ENCODE measurements at regions not wholly inside any gene's neighbourhood (a gene's known extent, or its start where the extent isn't known, plus 50 kb on each side); places are given as distances from the start of the nearest gene placed in this dataset.
A peak's percentile ranks its signal among the peaks of the same experiment; 100 is the strongest.

GRCh38 chr5:121628783-121629182, 222.9 kb upstream of the FTMT start:
- WGBS (ENCODE audit: missing lambda C conversion rate) = 44% methylated on average over 3 of the region's 3 CpGs
- FAIRE-seq (no peak), ATAC-seq (no peak), DNase-seq (ENCODE audit: low read depth in 1 of 2, low spot score in 1 of 2) (peak in 1 of 2 experiments; percentile 3)
- no peak overlapping the region for H3K27ac ChIP-seq
- TF ChIP-seq TP53 (CRISPR knock-in tag; IDR thresholded peaks at IDR 0.05) = no peak
- TF ChIP-seq RARB (CRISPR knock-in tag; IDR thresholded peaks at IDR 0.05) = no peak
- no peak for TF ChIP-seq ATOH8 (CRISPR knock-in tag; IDR thresholded peaks at IDR 0.05; ENCODE audit: low read depth)
- no peak for TF ChIP-seq NPAS2 (CRISPR knock-in tag; IDR thresholded peaks at IDR 0.05; ENCODE audit: borderline replicate concordance)
- no peak for TF ChIP-seq FOSL2 (IDR thresholded peaks at IDR 0.05)
- no peak for TF ChIP-seq FOSL2 (CRISPR knock-in tag; IDR thresholded peaks at IDR 0.05)
- no peak for TF ChIP-seq CBX2 (IDR thresholded peaks at IDR 0.05; ENCODE audit: borderline replicate concordance, low read depth)
- no peak for TF ChIP-seq HOXA7 (CRISPR knock-in tag; IDR thresholded peaks at IDR 0.05)
- TF ChIP-seq CHD2 (IDR thresholded peaks at IDR 0.05; ENCODE audit: low read length, partially characterized antibody) = no peak
- no peak for TF ChIP-seq ZSCAN20 (CRISPR knock-in tag; IDR thresholded peaks at IDR 0.05)
- no peak for TF ChIP-seq RNF2 (IDR thresholded peaks at IDR 0.05; ENCODE audit: borderline replicate concordance, low read depth)
- CTCF ChIA-PET = no interaction called here
- POLR2A ChIA-PET = no interaction called here
- H3K9me3 ChIP-seq = no peaks in the 10 kb centered on the region
- H3K4me3 ChIP-seq = no peak overlapping the region
- 0 out of 3 replicates have a peak overlapping the region, but pooled peaks have one; percentile 16 for H3K4me2 ChIP-seq
- H3K4me1 ChIP-seq = no peaks in the 10 kb centered on the region

- POLR2A ChIA-PET = no interaction called here
- FAIRE-seq = no peak
- CTCF ChIA-PET = no interaction called here
- no peak overlapping the region for H3K4me3 ChIP-seq
- WGBS (ENCODE audit: missing lambda C conversion rate) = 9% methylated on average over 5 of the region's 5 CpGs
- no peaks in the 10 kb centered on the region for H3K9me3 ChIP-seq
- H3K4me1 ChIP-seq = no peaks in the 10 kb centered on the region
- H3K4me2 ChIP-seq = no peak overlapping the region
- ATAC-seq = peak; percentile 79 to 82; a peak in 4 of 6 replicates
- no peak overlapping the region for H3K27ac ChIP-seq
- peak in 1 of 2 experiments; percentile 33 for DNase-seq (ENCODE audit: low read depth in 1 of 2, low spot score in 1 of 2)
- no peak for TF ChIP-seq REST (IDR thresholded peaks at IDR 0.05)
- no peak for TF ChIP-seq RARB (CRISPR knock-in tag; IDR thresholded peaks at IDR 0.05)
- TF ChIP-seq KDM5A (IDR thresholded peaks at IDR 0.05) = no peak
- TF ChIP-seq USF2 (IDR thresholded peaks at IDR 0.05) = no peak
- TF ChIP-seq ZNF302 (CRISPR knock-in tag; IDR thresholded peaks at IDR 0.05) = no peak
- TF ChIP-seq RFX5 (IDR thresholded peaks at IDR 0.05) = no peak
- TF ChIP-seq TFCP2L1 (CRISPR knock-in tag; IDR thresholded peaks at IDR 0.05) = no peak
- no peak for TF ChIP-seq ZFP36 (IDR thresholded peaks at IDR 0.05; ENCODE audit: borderline replicate concordance, partially characterized antibody)
- TF ChIP-seq, protein P1, sequence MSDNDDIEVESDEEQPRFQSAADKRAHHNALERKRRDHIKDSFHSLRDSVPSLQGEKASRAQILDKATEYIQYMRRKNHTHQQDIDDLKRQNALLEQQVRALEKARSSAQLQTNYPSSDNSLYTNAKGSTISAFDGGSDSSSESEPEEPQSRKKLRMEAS (IDR thresholded peaks at IDR 0.05) = no peak
- TF ChIP-seq FOXS1 (CRISPR knock-in tag; IDR thresholded peaks at IDR 0.05) = no peak
- no peak for TF ChIP-seq NPAS2 (CRISPR knock-in tag; IDR thresholded peaks at IDR 0.05; ENCODE audit: borderline replicate concordance)
- no peak for TF ChIP-seq HMGXB4 (CRISPR knock-in tag; IDR thresholded peaks at IDR 0.05; ENCODE audit: borderline replicate concordance)
- TF ChIP-seq MYC (IDR thresholded peaks at IDR 0.05; ENCODE audit: borderline replicate concordance, low read length) = no peak
- peak; percentile 45; the same call in 2 of the 3 replicates for TF ChIP-seq SMC3 (IDR thresholded peaks at IDR 0.05)
- TF ChIP-seq PBX3 (IDR thresholded peaks at IDR 0.05) = no peak
- TF ChIP-seq NR3C1 (IDR thresholded peaks at IDR 0.05) = no peak
- no peak for TF ChIP-seq ESRRA (IDR thresholded peaks at IDR 0.05; ENCODE audit: borderline replicate concordance, low read length)
- TF ChIP-seq RAD21 (conservative IDR thresholded peaks at IDR 0.05 in 1 of 2, IDR thresholded peaks at IDR 0.05 in 1 of 2) = peak; percentile 32 to 44; a peak in 3 of 5 replicates
- TF ChIP-seq, protein P2, sequence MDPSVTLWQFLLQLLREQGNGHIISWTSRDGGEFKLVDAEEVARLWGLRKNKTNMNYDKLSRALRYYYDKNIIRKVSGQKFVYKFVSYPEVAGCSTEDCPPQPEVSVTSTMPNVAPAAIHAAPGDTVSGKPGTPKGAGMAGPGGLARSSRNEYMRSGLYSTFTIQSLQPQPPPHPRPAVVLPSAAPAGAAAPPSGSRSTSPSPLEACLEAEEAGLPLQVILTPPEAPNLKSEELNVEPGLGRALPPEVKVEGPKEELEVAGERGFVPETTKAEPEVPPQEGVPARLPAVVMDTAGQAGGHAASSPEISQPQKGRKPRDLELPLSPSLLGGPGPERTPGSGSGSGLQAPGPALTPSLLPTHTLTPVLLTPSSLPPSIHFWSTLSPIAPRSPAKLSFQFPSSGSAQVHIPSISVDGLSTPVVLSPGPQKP (IDR thresholded peaks at IDR 0.05; ENCODE audit: low read depth, low read length) = no peak
Measured at GRCh38 chr5:121630402-121630801, 221.3 kb upstream of the FTMT start.
